ENCODE measurements at regions not wholly inside any gene's neighbourhood (a gene's known extent, or its start where the extent isn't known, plus 50 kb on each side); places are given as distances from the start of the nearest gene placed in this dataset.

DNA sequence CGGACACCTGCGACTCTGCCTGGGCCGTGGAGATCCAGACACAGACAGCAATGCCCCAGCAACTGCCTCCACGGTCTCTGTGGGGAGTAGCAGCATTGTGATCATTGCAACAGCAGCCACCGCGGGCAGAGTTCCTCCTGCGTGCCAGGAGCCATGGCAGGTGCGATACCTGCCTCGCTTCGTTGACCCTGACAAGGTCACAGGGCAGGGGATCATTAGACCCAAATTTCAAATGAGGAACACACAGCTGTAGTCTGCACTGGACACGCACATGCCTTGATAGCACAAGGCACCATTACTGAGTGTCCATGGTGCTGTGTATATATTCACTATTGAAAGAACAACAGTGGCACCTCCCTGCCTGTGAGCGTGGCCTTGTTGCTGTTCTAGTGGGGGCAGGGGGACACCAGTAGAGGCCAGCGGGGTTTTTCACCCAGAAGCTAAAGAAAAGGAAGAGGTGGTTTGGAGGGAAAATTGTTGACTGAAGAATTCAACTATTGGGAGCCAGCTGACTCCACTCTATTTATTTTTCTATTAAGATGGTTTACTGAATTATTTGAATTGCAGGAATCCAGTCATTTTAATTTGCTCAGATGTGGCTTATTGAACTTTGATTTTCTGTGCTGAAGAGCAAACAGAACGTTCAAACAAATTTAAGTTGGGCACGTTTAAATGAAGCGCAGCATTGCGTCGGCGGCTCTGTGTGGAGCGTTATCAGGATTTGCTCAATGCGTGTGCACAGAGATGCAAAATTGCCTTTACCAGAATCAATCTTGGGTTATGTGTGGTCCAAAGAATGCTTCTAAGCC is 60.2 kb upstream of the RPS6KA2 start:
- TF ChIP-seq, protein P1, sequence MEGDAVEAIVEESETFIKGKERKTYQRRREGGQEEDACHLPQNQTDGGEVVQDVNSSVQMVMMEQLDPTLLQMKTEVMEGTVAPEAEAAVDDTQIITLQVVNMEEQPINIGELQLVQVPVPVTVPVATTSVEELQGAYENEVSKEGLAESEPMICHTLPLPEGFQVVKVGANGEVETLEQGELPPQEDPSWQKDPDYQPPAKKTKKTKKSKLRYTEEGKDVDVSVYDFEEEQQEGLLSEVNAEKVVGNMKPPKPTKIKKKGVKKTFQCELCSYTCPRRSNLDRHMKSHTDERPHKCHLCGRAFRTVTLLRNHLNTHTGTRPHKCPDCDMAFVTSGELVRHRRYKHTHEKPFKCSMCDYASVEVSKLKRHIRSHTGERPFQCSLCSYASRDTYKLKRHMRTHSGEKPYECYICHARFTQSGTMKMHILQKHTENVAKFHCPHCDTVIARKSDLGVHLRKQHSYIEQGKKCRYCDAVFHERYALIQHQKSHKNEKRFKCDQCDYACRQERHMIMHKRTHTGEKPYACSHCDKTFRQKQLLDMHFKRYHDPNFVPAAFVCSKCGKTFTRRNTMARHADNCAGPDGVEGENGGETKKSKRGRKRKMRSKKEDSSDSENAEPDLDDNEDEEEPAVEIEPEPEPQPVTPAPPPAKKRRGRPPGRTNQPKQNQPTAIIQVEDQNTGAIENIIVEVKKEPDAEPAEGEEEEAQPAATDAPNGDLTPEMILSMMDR (IDR thresholded peaks at IDR 0.05; ENCODE audit: borderline replicate concordance, control extremely low read depth, extremely low read depth, insufficient read depth, missing control alignments): no peak
- in situ Hi-C loops (cut with MboI; ENCODE audit: low sequenced_read_pairs, unreplicated experiment): no loop called here
- no peak for DNase-seq (ENCODE audit: low spot score)

DNA sequence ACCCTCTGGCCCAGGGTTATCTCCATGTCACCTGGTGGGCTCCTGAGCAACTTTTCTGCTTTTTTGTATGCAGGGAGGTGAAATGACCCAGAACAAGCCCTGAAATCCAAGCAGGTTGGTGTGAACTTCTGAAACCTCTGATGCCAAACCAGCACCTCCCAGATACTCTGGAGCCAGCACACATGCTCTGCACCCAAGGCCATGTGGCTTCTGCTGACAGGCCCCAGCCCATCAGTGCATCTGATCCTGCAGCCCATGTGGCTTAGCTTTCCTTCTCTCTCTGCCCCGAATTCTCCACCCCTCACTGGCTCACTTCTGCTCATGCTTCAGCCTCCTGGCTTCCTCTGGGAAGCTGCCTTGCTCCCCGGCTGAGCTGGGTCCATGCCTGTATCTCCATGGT is 59.3 kb upstream of the RPS6KA2 start:
- in situ Hi-C loops (cut with MboI; ENCODE audit: low sequenced_read_pairs, unreplicated experiment): no loop called here
- TF ChIP-seq, protein P1 (IDR thresholded peaks at IDR 0.05; ENCODE audit: borderline replicate concordance, control extremely low read depth, extremely low read depth, insufficient read depth, missing control alignments): no peak
- DNase-seq (ENCODE audit: low spot score): no peak

DNA sequence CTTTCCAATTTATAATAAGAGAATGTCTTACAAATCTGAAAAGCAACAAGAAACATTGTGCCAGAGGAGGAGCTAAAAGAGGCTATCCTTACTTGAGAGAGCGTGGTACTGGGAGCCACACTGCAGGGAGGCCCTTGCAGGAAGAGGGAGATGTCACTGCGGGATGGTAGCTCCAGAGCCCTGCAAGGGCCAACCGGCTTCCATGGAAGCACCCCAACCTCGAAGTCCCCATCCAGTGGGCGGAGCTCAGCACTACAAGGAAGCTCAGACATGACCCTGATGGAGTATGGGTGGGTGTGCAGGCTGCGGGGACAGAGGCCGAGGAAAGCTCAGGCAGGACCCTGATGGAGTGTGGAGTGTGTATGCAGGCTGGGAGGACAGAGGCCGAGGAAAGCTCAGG is 57.8 kb upstream of the RPS6KA2 start:
- in situ Hi-C loops (cut with MboI; ENCODE audit: low sequenced_read_pairs, unreplicated experiment): no loop called here
- no peak for DNase-seq (ENCODE audit: low spot score)
- TF ChIP-seq, protein P1 (IDR thresholded peaks at IDR 0.05; ENCODE audit: borderline replicate concordance, control extremely low read depth, extremely low read depth, insufficient read depth, missing control alignments): no peak

DNA sequence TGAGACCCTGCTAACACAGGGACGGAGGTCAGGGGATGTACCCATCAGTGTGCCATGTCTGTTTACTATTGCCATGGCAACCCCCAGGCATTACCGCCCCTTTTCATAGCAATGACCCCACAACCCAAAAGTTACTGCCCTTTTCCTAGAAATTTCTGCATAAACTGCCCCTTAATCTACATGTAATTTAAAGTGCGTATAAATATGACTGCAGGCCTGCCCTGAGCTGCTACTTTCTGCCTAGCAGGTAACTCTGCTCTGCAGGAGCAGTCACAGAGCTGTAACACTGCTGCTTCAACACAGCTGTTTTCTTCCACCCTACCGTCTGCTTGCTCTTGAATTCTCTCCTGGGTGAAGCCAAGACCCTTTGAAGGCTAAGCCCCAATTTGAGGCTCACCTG is 57.1 kb upstream of the RPS6KA2 start:
- no peak for DNase-seq (ENCODE audit: low spot score)
- in situ Hi-C loops (cut with MboI; ENCODE audit: low sequenced_read_pairs, unreplicated experiment): no loop called here
- TF ChIP-seq, protein P1 (IDR thresholded peaks at IDR 0.05; ENCODE audit: borderline replicate concordance, control extremely low read depth, extremely low read depth, insufficient read depth, missing control alignments): no peak

DNA sequence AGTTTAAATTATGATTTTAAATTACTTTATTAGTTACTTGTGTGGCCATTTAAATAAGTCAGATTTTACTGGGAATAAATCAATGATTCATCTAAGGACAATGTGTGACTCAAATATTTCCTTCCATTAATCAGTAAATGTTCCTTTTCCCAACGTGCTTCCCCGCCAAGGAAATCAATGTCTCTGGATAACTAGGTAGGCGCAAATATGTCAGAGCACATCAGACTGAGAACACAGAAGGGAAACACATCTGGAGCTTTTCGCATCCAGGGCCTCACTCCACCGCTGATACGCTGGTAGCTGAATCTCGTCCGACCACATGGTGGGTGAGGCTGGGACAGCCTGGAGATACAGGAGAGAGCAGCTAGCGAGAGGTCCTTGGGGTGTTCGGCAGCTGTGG is 56.4 kb upstream of the RPS6KA2 start:
- DNase-seq (ENCODE audit: low spot score): no peak
- in situ Hi-C loops (cut with MboI; ENCODE audit: low sequenced_read_pairs, unreplicated experiment): no loop called here
- TF ChIP-seq, protein P1 (IDR thresholded peaks at IDR 0.05; ENCODE audit: borderline replicate concordance, control extremely low read depth, extremely low read depth, insufficient read depth, missing control alignments): no peak

DNA sequence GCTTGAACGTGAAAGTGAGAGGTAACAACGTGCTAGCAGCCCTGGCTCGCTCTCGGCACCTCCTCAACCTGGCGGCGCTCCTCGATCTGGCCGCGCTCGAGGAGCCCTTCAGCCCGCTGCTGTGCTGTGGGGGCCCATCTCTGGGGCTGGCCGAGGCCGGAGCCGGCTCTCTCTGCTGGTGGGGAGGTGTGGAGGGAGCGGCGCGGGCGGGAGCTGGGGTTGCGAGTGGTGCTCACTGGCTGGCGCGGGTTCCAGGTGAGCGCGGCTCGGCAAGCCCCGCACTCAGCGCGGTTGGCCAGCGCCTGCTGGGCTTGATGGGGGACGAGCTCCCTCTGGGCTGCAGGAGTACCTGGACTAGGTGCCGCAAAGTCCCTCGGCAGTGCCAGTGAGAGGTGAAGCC is 52.5 kb upstream of the RPS6KA2 start:
- in situ Hi-C loops (cut with MboI; ENCODE audit: low sequenced_read_pairs, unreplicated experiment): no loop called here

More for the DNA sequence above, 52.5 kb upstream of the RPS6KA2 start:
- TF ChIP-seq, protein P1 (IDR thresholded peaks at IDR 0.05; ENCODE audit: borderline replicate concordance, control extremely low read depth, extremely low read depth, insufficient read depth, missing control alignments): no peak
- DNase-seq (ENCODE audit: low spot score): no peak
